ACC112 (cell line): ENCODE measurements at regions not wholly inside any gene's neighbourhood (a gene's known extent, or its start where the extent isn't known, plus 50 kb on each side); places are given as distances from the start of the nearest gene placed in this dataset.

Source experiments
- H2AFZ ChIP-seq: fragments of 200-600 bp; sonication (generic); one replicate; pipeline ENCODE4 v1.6.0; 2017; ENCODE audit warnings: antibody characterized with exemption, low read length; ENCODE audit not compliant: unreplicated experiment
- H3K27ac ChIP-seq: fragments of 200-600 bp; sonication (generic); 2 replicates; pipeline ENCODE4 v1.5.1; 2014; ENCODE audit warnings: low read depth, mild to moderate bottlenecking, antibody characterized with exemption, low read length, moderate library complexity
- H3K27me3 ChIP-seq: fragments of 200-600 bp; sonication (generic); 2 replicates; pipeline ENCODE4 v1.6.1; 2014; ENCODE audit warnings: mild to moderate bottlenecking, antibody characterized with exemption, low read length, moderate library complexity, mixed read lengths; ENCODE audit not compliant: insufficient read depth
- H3K36me3 ChIP-seq: fragments of 200-600 bp; sonication (generic); 2 replicates; pipeline ENCODE4 v1.6.1; 2016; ENCODE audit warnings: mild to moderate bottlenecking, antibody characterized with exemption, low read length, moderate library complexity, mixed read lengths; ENCODE audit not compliant: insufficient read depth
- H3K4me1 ChIP-seq: fragments of 200-600 bp; sonication (generic); one replicate; pipeline ENCODE4 v1.6.1; 2016; ENCODE audit warnings: low read length, mixed read lengths; ENCODE audit not compliant: insufficient read depth, unreplicated experiment, control insufficient read depth
- H3K4me3 ChIP-seq: fragments of 200-600 bp; sonication (generic); 2 replicates; pipeline ENCODE4 v1.5.1; 2014; ENCODE audit warnings: mild to moderate bottlenecking, low read depth, low read length
- H3K79me2 ChIP-seq: fragments of 200-600 bp; sonication (generic); one replicate; pipeline ENCODE4 v1.6.0; 2016; ENCODE audit warnings: low read length; ENCODE audit not compliant: control insufficient read depth, unreplicated experiment, insufficient read depth

- no peak overlapping the region for H3K4me3 ChIP-seq
- no peak overlapping the region for H3K27ac ChIP-seq
- H3K79me2 ChIP-seq, result no peaks in the 10 kb centered on the region
- H3K4me1 ChIP-seq, result no peaks in the 10 kb centered on the region
- no peak overlapping the region for H2AFZ ChIP-seq
- no peaks in the 10 kb centered on the region for H3K36me3 ChIP-seq
- peaks cover 31% of the 10 kb centered on the region for H3K27me3 ChIP-seq
These were observed 251.0 kb downstream of the LOXHD1 start for GRCh38 chr18:46405832-46406538.

- peaks cover 35% of the 10 kb centered on the region for H3K27me3 ChIP-seq
- no peak overlapping the region for H2AFZ ChIP-seq
- H3K79me2 ChIP-seq, result no peaks in the 10 kb centered on the region
- H3K4me1 ChIP-seq, result no peaks in the 10 kb centered on the region
- no peak overlapping the region for H3K4me3 ChIP-seq
- no peaks in the 10 kb centered on the region for H3K36me3 ChIP-seq
- no peak overlapping the region for H3K27ac ChIP-seq
These were observed 250.5 kb downstream of the LOXHD1 start for GRCh38 chr18:46406539-46406932.

GRCh38 chr18:46407486-46408166, 249.4 kb downstream of the LOXHD1 start:
- Histone ChIP-seq H3K27me3 (peaks cover 45% of the 10 kb centered on the region), H3K27ac (no peak overlapping the region), H3K4me1 (no peaks in the 10 kb centered on the region), H3K4me3 (no peak overlapping the region), H3K36me3 (no peaks in the 10 kb centered on the region), H2AFZ (no peak overlapping the region), H3K79me2 (no peaks in the 10 kb centered on the region)

- Histone ChIP-seq H3K36me3 (no peaks in the 10 kb centered on the region), H3K79me2 (no peaks in the 10 kb centered on the region), H3K27ac (no peak overlapping the region), H3K4me3 (no peak overlapping the region), H3K4me1 (no peaks in the 10 kb centered on the region), H3K27me3 (peaks cover 52% of the 10 kb centered on the region), H2AFZ (no peak overlapping the region)
These were observed 248.6 kb downstream of the LOXHD1 start for GRCh38 chr18:46408334-46408987.

- Histone ChIP-seq H2AFZ (no peak overlapping the region), H3K27ac (no peak overlapping the region), H3K4me1 (no peaks in the 10 kb centered on the region), H3K4me3 (no peak overlapping the region), H3K36me3 (no peaks in the 10 kb centered on the region), H3K79me2 (no peaks in the 10 kb centered on the region), H3K27me3 (peaks cover 46% of the 10 kb centered on the region)
These were observed 245.7 kb downstream of the LOXHD1 start for GRCh38 chr18:46411191-46411828.

GRCh38 chr18:46411867-46412690, 244.9 kb downstream of the LOXHD1 start:
- no peaks in the 10 kb centered on the region for H3K36me3 ChIP-seq
- peaks cover 46% of the 10 kb centered on the region for H3K27me3 ChIP-seq
- H3K27ac ChIP-seq, result no peak overlapping the region
- H2AFZ ChIP-seq, result no peak overlapping the region
- H3K79me2 ChIP-seq, result no peaks in the 10 kb centered on the region
- H3K4me3 ChIP-seq, result no peak overlapping the region
- no peaks in the 10 kb centered on the region for H3K4me1 ChIP-seq

- Histone ChIP-seq H3K4me3 (no peak overlapping the region), H3K4me1 (no peaks in the 10 kb centered on the region), H3K79me2 (no peaks in the 10 kb centered on the region), H3K27me3 (peaks cover 46% of the 10 kb centered on the region), H3K27ac (no peak overlapping the region), H2AFZ (no peak overlapping the region), H3K36me3 (no peaks in the 10 kb centered on the region)
These were observed 244.1 kb downstream of the LOXHD1 start for GRCh38 chr18:46412916-46413315.

GRCh38 chr18:46413684-46414083, 243.3 kb downstream of the LOXHD1 start:
- no peak overlapping the region for H3K4me3 ChIP-seq
- no peak overlapping the region for H3K27ac ChIP-seq
- H3K27me3 ChIP-seq, result peaks cover 40% of the 10 kb centered on the region
- H3K36me3 ChIP-seq, result no peaks in the 10 kb centered on the region
- H2AFZ ChIP-seq, result no peak overlapping the region
- no peaks in the 10 kb centered on the region for H3K79me2 ChIP-seq
- H3K4me1 ChIP-seq, result no peaks in the 10 kb centered on the region

- no peaks in the 10 kb centered on the region for H3K4me1 ChIP-seq
- no peaks in the 10 kb centered on the region for H3K36me3 ChIP-seq
- no peaks in the 10 kb centered on the region for H3K79me2 ChIP-seq
- H3K27ac ChIP-seq, result no peak overlapping the region
- peaks cover 29% of the 10 kb centered on the region for H3K27me3 ChIP-seq
- no peak overlapping the region for H3K4me3 ChIP-seq
- no peak overlapping the region for H2AFZ ChIP-seq
These were observed 242.2 kb downstream of the LOXHD1 start for GRCh38 chr18:46414863-46415262.
